GM12864 (cell line): ENCODE measurements at regions not wholly inside any gene's neighbourhood (a gene's known extent, or its start where the extent isn't known, plus 50 kb on each side); places are given as distances from the start of the nearest gene placed in this dataset.

Source experiments
- DNase-seq: peaks from one replicate; pipeline ENCODE4 v3.0.0-alpha.2; 2011; ENCODE audit warnings: low read depth
- H3K4me3 ChIP-seq: 2 replicates; pipeline ENCODE4 v1.5.1; 2011; ENCODE audit warnings: mild to moderate bottlenecking, low read depth, low read length, control low read depth
- TF ChIP-seq, protein P1 (sequence below): IDR thresholded peaks from 2 replicates; pipeline ENCODE4 v1.5.1; 2011; ENCODE audit warnings: low read depth, mild to moderate bottlenecking, moderate library complexity, low read length, control low read depth, inconsistent platforms; ENCODE audit errors: missing control alignments

DNA sequence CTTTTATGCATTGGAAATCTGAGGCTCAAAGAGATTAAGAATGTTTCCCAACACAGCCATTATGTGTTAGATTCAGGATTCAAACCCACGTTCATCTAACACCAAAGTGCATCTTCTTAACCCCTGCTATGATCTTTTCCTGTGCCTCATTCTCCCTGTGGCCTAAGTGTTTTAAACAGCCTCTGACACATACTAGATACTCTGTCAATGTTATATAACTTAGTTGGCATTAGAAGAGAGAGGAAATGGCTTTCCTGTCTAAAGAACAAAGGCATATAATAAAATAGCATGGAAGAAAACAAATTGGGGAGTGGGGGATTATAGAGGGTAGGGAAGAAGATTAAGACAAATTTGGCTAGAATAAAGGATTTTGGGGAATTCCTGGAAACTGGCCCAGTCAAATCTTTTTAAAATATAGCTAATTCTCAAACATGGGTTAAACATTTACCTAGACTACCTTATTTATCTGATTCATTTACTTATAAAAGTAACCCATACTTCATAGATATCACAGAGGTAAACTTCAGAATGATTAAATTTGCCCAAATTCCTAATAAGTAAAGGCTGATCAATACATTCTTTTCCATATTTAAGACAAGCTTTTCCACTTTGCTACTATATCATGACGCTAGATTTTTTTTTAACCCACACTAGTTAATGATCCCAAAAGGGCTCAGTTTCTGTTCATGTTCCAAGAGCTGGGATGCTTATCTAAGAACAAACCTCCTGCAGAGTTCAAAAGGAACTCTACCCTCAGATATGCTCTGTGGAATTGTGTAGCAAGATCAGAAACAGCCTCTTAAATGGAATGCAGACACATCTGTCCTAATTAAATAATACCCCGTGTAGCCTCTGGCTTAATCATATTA lies 122.9 kb upstream of the PTPRG start:
- no peak for DNase-seq
- H3K4me3 ChIP-seq: no peak overlapping the region
- TF ChIP-seq, protein P1, sequence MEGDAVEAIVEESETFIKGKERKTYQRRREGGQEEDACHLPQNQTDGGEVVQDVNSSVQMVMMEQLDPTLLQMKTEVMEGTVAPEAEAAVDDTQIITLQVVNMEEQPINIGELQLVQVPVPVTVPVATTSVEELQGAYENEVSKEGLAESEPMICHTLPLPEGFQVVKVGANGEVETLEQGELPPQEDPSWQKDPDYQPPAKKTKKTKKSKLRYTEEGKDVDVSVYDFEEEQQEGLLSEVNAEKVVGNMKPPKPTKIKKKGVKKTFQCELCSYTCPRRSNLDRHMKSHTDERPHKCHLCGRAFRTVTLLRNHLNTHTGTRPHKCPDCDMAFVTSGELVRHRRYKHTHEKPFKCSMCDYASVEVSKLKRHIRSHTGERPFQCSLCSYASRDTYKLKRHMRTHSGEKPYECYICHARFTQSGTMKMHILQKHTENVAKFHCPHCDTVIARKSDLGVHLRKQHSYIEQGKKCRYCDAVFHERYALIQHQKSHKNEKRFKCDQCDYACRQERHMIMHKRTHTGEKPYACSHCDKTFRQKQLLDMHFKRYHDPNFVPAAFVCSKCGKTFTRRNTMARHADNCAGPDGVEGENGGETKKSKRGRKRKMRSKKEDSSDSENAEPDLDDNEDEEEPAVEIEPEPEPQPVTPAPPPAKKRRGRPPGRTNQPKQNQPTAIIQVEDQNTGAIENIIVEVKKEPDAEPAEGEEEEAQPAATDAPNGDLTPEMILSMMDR: no peak

- no peak for DNase-seq
Observed at GRCh38 chr3:61439122-61439458, 122.3 kb upstream of the PTPRG start.

DNA sequence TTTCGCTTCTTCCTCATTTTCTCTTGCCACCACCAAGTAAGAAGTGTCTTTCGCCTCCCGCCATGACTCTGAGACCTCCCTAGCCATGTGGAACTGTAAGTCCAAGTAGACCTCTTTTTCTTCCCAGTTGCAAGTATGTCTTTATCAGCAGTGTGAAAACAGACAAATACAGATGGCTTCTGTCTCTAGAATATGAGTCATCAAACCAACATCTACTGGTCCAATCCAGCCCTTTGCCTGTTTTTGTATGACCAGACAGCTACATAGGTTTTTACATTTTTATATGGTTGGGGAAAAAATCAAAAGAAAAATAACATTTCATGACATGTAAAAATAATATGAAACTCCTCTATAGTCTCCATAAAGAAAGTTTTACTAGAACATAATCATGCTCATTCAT lies 118.7 kb upstream of the PTPRG start:
- H3K4me3 ChIP-seq: no peak overlapping the region
- TF ChIP-seq, protein P1: no peak
- no peak for DNase-seq

More at GRCh38 chr3:61439122-61439458, 122.3 kb upstream of the PTPRG start:
- TF ChIP-seq, protein P1: no peak
- H3K4me3 ChIP-seq: no peak overlapping the region

DNA sequence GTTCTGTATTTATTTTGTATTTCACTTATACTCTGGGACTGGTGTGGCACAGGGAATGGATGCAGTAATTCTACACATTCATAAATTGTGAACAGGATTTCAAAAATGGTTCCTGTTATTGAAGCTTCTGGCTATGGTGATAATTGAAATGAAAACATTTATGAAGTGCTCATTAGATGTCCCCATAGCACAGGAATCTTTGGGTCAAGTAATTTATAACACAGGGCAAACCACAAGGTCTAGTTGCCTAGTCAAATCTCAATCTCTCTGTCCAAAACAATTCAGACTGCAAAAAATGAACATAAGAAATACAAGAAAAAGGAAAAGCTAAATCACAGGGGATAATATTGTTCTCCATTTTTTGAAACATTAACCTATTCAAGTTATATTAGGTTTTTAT lies 117.5 kb upstream of the PTPRG start:
- no peak for DNase-seq
- no peak overlapping the region for H3K4me3 ChIP-seq
- TF ChIP-seq, protein P1: no peak

GRCh38 chr3:61444782-61445181 lies 116.6 kb upstream of the PTPRG start:
- TF ChIP-seq, protein P1: no peak
- DNase-seq: no peak
- H3K4me3 ChIP-seq: no peak overlapping the region

DNA sequence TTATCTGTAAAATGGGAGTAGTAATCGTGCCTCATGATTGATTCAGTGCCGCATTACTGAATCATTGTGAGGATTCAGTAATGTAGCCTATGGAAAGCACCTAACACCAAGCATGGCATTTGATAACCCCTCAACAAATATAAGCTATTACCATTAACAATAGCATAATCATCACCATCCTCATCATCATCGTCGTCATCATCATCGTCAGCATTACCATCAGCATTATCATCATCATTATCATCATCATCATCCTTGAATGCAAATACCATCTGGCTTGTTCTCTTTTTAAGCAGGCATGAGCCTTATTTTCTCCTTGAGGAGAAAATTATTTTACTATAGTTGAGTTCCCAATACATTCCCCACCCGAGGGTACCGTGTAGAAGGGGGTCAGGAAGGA lies 115.4 kb upstream of the PTPRG start:
- no peak overlapping the region for H3K4me3 ChIP-seq
- TF ChIP-seq, protein P1: no peak
- no peak for DNase-seq

DNA sequence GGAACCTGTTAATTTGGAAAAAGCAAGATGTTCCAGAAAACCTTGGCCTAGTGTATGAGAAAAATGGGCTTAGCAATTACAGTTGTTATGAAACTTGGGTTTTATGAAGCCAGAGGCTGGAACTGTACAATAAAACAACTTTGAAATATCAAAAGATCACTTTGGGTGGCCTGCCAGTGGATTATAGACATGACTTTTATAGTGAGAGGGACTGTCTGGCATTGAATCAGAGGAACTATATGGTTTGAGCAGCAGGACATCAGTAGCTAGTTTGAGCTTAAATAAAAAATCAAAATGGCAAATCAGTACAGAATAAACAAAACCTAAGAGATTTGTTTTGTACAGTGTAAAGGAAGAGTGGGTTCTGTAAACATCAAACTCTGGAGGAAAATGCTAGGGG lies 115.0 kb upstream of the PTPRG start:
- TF ChIP-seq, protein P1: no peak
- no peak for DNase-seq
- no peak overlapping the region for H3K4me3 ChIP-seq
